HEK293T (cell line): ENCODE measurements at regions not wholly inside any gene's neighbourhood (a gene's known extent, or its start where the extent isn't known, plus 50 kb on each side); places are given as distances from the start of the nearest gene placed in this dataset.

Experiments used
- CTCF ChIA-PET: fragments of 350-600 bp; formaldehyde crosslinking; extraction: SDS; loops from one replicate; lab custom pipeline; 2021; ENCODE audit warnings: antibody characterized with exemption, inconsistent platforms; lab: Yijun Ruan, JAX
- POLR2A ChIA-PET: fragments of 350-600 bp; formaldehyde crosslinking; extraction: SDS; loops from one replicate; lab custom pipeline; 2020; ENCODE audit warnings: antibody characterized with exemption, inconsistent platforms; lab: Yijun Ruan, JAX
- DNase-seq: peaks from one replicate; pipeline ENCODE4 v3.0.0; 2012; ENCODE audit warnings: mixed read lengths; ENCODE audit errors: extremely low spot score
- ARNT ChIP-seq: fragments of 450-650 bp; IDR thresholded peaks from 2 replicates; pipeline ENCODE4 v1.6.1; 2017; ENCODE audit warnings: mild to moderate bottlenecking
- BHLHE40 ChIP-seq: fragments of 450-650 bp; IDR thresholded peaks from 2 replicates; pipeline ENCODE4 v1.6.1; 2016; ENCODE audit warnings: mild to moderate bottlenecking, moderate library complexity, borderline replicate concordance
- CTBP1 ChIP-seq: fragments of 450-650 bp; IDR thresholded peaks from 2 replicates; pipeline ENCODE4 v1.6.1; 2016; ENCODE audit warnings: borderline replicate concordance
- ELF4 ChIP-seq: fragments of 450-650 bp; IDR thresholded peaks from 2 replicates; pipeline ENCODE4 v1.6.1; 2017; ENCODE audit warnings: antibody characterized with exemption
- FOXA1 ChIP-seq: fragments of 450-650 bp; IDR thresholded peaks from 2 replicates; pipeline ENCODE4 v1.6.1; 2016; ENCODE audit warnings: mild to moderate bottlenecking
- FOXK2 ChIP-seq: fragments of 450-650 bp; IDR thresholded peaks from 2 replicates; pipeline ENCODE4 v1.6.1; 2016; ENCODE audit warnings: mild to moderate bottlenecking
- FOXM1 ChIP-seq: fragments of 450-650 bp; IDR thresholded peaks from 2 replicates; pipeline ENCODE4 v1.6.1; 2017; ENCODE audit warnings: mild to moderate bottlenecking, borderline replicate concordance
- HDGF ChIP-seq: fragments of 450-650 bp; IDR thresholded peaks from 2 replicates; pipeline ENCODE4 v1.6.1; 2017; ENCODE audit warnings: antibody characterized with exemption, borderline replicate concordance
- L3MBTL2 ChIP-seq: fragments of 450-650 bp; conservative IDR thresholded peaks from 2 replicates; pipeline ENCODE4 v1.6.1; 2016; ENCODE audit warnings: mild to moderate bottlenecking
- LEF1 ChIP-seq: fragments of 450-650 bp; IDR thresholded peaks from 2 replicates; pipeline ENCODE4 v1.6.1; 2017; ENCODE audit warnings: mild to moderate bottlenecking, borderline replicate concordance
- NFRKB ChIP-seq: fragments of 450-650 bp; IDR thresholded peaks from 2 replicates; pipeline ENCODE4 v1.6.1; 2016; ENCODE audit warnings: mild to moderate bottlenecking, moderate library complexity
- PKNOX1 ChIP-seq: fragments of 450-650 bp; IDR thresholded peaks from 2 replicates; pipeline ENCODE4 v1.6.1; 2016
- SP1 ChIP-seq: fragments of 450-650 bp; IDR thresholded peaks from 2 replicates; pipeline ENCODE4 v1.6.1; 2017
- SUZ12 ChIP-seq: fragments of 450-650 bp; IDR thresholded peaks from 2 replicates; pipeline ENCODE4 v1.6.1; 2016; ENCODE audit warnings: mild to moderate bottlenecking
- TARDBP ChIP-seq: fragments of 450-650 bp; IDR thresholded peaks from 2 replicates; pipeline ENCODE4 v1.6.1; 2016
- ZNF384 ChIP-seq: fragments of 450-650 bp; IDR thresholded peaks from 2 replicates; pipeline ENCODE4 v1.6.1; 2016

- no peak for TF ChIP-seq LEF1
- TF ChIP-seq ELF4, result no peak
- no peak for TF ChIP-seq PKNOX1
- no peak for TF ChIP-seq HDGF
- TF ChIP-seq NFRKB, result no peak
- TF ChIP-seq TARDBP, result no peak
- no peak for TF ChIP-seq ZNF384
- no peak for TF ChIP-seq L3MBTL2
- TF ChIP-seq ARNT, result no peak
- no peak for TF ChIP-seq FOXA1
- no peak for TF ChIP-seq FOXK2
- no peak for TF ChIP-seq BHLHE40
- TF ChIP-seq FOXM1, result no peak
- no peak for TF ChIP-seq SUZ12
- no peak for TF ChIP-seq CTBP1
- no peak for TF ChIP-seq SP1
- CTCF ChIA-PET, result no interaction called here
- POLR2A ChIA-PET, result no interaction called here
- no peak for DNase-seq
Measured at GRCh38 chr1:18009055-18009454, 98.5 kb upstream of the IGSF21 start.

GRCh38 chr1:18009478-18009961 is 98.1 kb upstream of the IGSF21 start:
- CTCF ChIA-PET, result no interaction called here
- no peak for DNase-seq
- POLR2A ChIA-PET, result no interaction called here
- TF ChIP-seq NFRKB (no peak), FOXA1 (no peak), HDGF (no peak), ZNF384 (no peak), PKNOX1 (no peak), CTBP1 (no peak), TARDBP (no peak), SUZ12 (no peak), SP1 (no peak), FOXK2 (no peak), ELF4 (no peak), BHLHE40 (no peak), L3MBTL2 (no peak), FOXM1 (no peak), LEF1 (no peak), ARNT (no peak)

- TF ChIP-seq CTBP1, result no peak
- TF ChIP-seq ZNF384, result no peak
- no peak for TF ChIP-seq LEF1
- TF ChIP-seq NFRKB, result no peak
- TF ChIP-seq BHLHE40, result no peak
- TF ChIP-seq FOXA1, result no peak
- TF ChIP-seq PKNOX1, result no peak
- no peak for TF ChIP-seq SUZ12
- TF ChIP-seq L3MBTL2, result no peak
- CTCF ChIA-PET, result no interaction called here
- POLR2A ChIA-PET, result no interaction called here
- no peak for DNase-seq
Measured at GRCh38 chr1:18010408-18010807, 97.2 kb upstream of the IGSF21 start.

GRCh38 chr1:18010945-18011344 is 96.7 kb upstream of the IGSF21 start:
- POLR2A ChIA-PET, result no interaction called here
- DNase-seq, result no peak
- CTCF ChIA-PET, result no interaction called here
- TF ChIP-seq CTBP1 (no peak), TARDBP (no peak), ARNT (no peak), L3MBTL2 (no peak)

GRCh38 chr1:18011703-18012102 is 95.9 kb upstream of the IGSF21 start:
- POLR2A ChIA-PET, result no interaction called here
- CTCF ChIA-PET, result no interaction called here
- DNase-seq, result no peak
- no peak for TF ChIP-seq ZNF384
- no peak for TF ChIP-seq PKNOX1
- TF ChIP-seq SUZ12, result no peak
- TF ChIP-seq ELF4, result no peak
- no peak for TF ChIP-seq BHLHE40
- no peak for TF ChIP-seq FOXM1
- TF ChIP-seq FOXA1, result no peak
- no peak for TF ChIP-seq HDGF
- no peak for TF ChIP-seq L3MBTL2
- no peak for TF ChIP-seq FOXK2
- no peak for TF ChIP-seq LEF1
- no peak for TF ChIP-seq NFRKB
- TF ChIP-seq CTBP1, result no peak
- no peak for TF ChIP-seq TARDBP
- no peak for TF ChIP-seq ARNT
- TF ChIP-seq SP1, result no peak

- ChIA-PET POLR2A (no interaction called here), CTCF (no interaction called here)
- TF ChIP-seq ELF4, result no peak
- no peak for TF ChIP-seq FOXM1
- no peak for TF ChIP-seq L3MBTL2
- TF ChIP-seq PKNOX1, result no peak
- TF ChIP-seq ZNF384, result no peak
- no peak for TF ChIP-seq BHLHE40
- no peak for TF ChIP-seq HDGF
- no peak for TF ChIP-seq CTBP1
- no peak for TF ChIP-seq NFRKB
- TF ChIP-seq FOXA1, result no peak
- TF ChIP-seq SP1, result no peak
- TF ChIP-seq ARNT, result no peak
- no peak for TF ChIP-seq TARDBP
- no peak for TF ChIP-seq FOXK2
- no peak for TF ChIP-seq SUZ12
- no peak for TF ChIP-seq LEF1
- DNase-seq, result no peak
Measured at GRCh38 chr1:18012686-18013085, 94.9 kb upstream of the IGSF21 start.
